Left ventricle myocardium inferior (tissue), 1 donor: ENCODE measurements at regions not wholly inside any gene's neighbourhood (a gene's known extent, or its start where the extent isn't known, plus 50 kb on each side); places are given as distances from the start of the nearest gene placed in this dataset.

Experiments used
- DNase-seq: peaks from one replicate; pipeline ENCODE4 v3.0.0-alpha.2; 2020
- H3K27ac ChIP-seq: fragments of 200-600 bp; replicated peaks from 2 replicates; pipeline ENCODE4 v1.8.0; 2021
- H3K27me3 ChIP-seq: fragments of 200-600 bp; 2 replicates; pipeline ENCODE4 v1.8.0; 2021; ENCODE audit warnings: low read depth
- H3K36me3 ChIP-seq: fragments of 200-600 bp; 2 replicates; pipeline ENCODE4 v1.8.0; 2021
- H3K4me1 ChIP-seq: fragments of 200-600 bp; 2 replicates; pipeline ENCODE4 v1.8.0; 2021
- H3K4me3 ChIP-seq: fragments of 200-600 bp; 2 replicates; pipeline ENCODE4 v1.8.0; 2021; ENCODE audit warnings: mild to moderate bottlenecking, moderate library complexity
- H3K9me3 ChIP-seq: fragments of 200-600 bp; replicated peaks from 2 replicates; pipeline ENCODE4 v1.8.0; 2021
- intact Hi-C: fragments of 100-400 bp; cut with micrococcal nuclease; formaldehyde crosslinking; loops from one replicate; pipeline ENCODE4 v1.11.0; 2022
- TF ChIP-seq, protein P1 (sequence below): fragments of 200-600 bp; IDR thresholded peaks from 2 replicates; pipeline ENCODE4 v1.8.0; 2021; ENCODE audit warnings: antibody characterized with exemption, mild to moderate bottlenecking, borderline replicate concordance
- donor health status: DM: no; HTN: yes; CAD: no; lungs with severe emphysema.

DNA sequence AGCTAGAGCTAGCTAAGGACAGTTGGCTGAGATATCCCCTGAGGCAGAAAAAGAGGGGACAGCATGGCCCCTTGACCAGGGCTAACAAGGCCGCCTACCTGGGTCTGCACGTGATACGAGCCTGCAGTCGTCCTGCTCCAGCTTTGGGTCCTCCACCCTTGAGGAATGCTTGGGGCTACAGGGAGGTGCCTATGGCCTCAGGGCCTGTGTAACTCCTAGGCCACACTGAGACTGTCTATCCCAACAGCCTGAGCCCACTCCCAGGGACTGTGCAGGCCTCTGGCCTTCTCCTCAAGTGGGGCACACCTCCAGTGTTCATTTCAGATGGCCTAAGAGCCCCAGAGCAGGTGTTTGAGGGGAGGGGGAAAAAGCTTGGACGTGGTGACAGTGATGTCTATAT is 136.7 kb upstream of the SATB2 start:
- Histone ChIP-seq H3K4me3 (no peak overlapping the region), H3K4me1 (no peaks in the 10 kb centered on the region), H3K27me3 (peaks cover 20% of the 10 kb centered on the region), H3K36me3 (no peaks in the 10 kb centered on the region), H3K9me3 (no peaks in the 10 kb centered on the region), H3K27ac (no peak overlapping the region)
- intact Hi-C loops = no loop called here
- TF ChIP-seq, protein P1, sequence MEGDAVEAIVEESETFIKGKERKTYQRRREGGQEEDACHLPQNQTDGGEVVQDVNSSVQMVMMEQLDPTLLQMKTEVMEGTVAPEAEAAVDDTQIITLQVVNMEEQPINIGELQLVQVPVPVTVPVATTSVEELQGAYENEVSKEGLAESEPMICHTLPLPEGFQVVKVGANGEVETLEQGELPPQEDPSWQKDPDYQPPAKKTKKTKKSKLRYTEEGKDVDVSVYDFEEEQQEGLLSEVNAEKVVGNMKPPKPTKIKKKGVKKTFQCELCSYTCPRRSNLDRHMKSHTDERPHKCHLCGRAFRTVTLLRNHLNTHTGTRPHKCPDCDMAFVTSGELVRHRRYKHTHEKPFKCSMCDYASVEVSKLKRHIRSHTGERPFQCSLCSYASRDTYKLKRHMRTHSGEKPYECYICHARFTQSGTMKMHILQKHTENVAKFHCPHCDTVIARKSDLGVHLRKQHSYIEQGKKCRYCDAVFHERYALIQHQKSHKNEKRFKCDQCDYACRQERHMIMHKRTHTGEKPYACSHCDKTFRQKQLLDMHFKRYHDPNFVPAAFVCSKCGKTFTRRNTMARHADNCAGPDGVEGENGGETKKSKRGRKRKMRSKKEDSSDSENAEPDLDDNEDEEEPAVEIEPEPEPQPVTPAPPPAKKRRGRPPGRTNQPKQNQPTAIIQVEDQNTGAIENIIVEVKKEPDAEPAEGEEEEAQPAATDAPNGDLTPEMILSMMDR = no peak
- no peak for DNase-seq

DNA sequence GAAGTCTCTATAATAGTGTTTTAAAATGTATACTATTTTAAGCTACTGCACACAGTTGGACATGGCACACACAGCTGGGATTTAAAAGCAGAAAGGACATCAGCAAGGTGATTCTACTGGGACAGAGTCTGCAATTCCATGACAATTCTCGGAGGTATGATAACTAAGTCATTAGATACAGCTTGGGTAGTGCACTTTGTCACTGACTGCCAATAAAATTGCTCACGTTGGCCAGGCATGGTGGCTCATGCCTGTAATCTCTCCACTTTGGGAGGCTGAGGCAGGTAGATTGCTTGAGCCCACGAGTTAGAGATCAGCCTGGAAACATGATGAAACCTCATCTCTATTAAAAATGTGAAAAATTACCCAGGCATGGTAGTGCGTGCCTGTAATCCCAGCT is 134.1 kb upstream of the SATB2 start:
- no peak for DNase-seq
- Histone ChIP-seq H3K4me1 (no peaks in the 10 kb centered on the region), H3K36me3 (no peaks in the 10 kb centered on the region), H3K4me3 (no peak overlapping the region), H3K27ac (no peak overlapping the region), H3K9me3 (no peaks in the 10 kb centered on the region), H3K27me3 (peaks cover 27% of the 10 kb centered on the region)
- intact Hi-C loops = no loop called here
- TF ChIP-seq, protein P1 = no peak

DNA sequence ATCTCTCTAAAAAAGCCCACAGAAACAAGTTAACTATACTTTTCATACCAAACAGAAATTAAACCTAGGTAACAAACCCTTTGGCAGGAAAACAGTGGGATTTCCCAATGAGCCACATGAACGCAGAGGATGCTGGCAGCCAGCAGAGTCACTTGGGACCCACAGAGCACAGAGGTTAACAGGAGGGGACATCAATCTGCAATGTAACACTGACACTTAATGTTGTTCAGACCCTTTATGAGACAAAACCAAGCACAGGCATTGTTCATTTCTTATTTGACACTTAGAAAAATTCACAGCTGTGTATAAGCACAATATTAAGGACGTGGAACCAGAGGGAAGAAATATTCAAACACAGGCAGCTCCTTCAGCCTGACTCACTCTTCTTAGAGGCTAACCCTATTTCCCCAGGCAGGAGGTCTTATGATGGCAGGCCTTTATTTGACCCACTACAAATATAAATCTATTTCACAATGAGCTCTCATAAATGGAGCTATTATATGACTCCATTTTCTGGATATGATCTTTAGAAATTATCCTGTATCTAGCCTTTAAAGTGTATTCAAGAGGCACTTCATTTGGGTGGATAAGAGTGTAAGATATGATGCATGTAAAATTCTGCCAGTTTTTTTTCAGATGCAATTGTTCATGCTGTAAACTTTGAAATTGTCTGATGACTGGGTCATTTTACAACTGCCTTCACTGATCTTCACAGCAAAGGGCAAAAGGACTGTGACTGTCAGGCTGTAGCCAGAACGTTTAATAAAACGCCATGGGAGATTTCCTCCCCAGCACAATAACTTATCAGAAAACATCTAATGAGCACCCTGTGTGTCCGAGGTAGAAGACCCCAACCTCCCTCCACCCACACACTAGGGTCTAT is 132.8 kb upstream of the SATB2 start:
- no peaks in the 10 kb centered on the region for H3K36me3 ChIP-seq
- intact Hi-C loops = no loop called here
- DNase-seq = no peak
- no peak overlapping the region for H3K27ac ChIP-seq
- H3K27me3 ChIP-seq = peaks cover 27% of the 10 kb centered on the region
- H3K4me3 ChIP-seq = no peak overlapping the region
- no peaks in the 10 kb centered on the region for H3K4me1 ChIP-seq
- no peaks in the 10 kb centered on the region for H3K9me3 ChIP-seq
- TF ChIP-seq, protein P1 = no peak

DNA sequence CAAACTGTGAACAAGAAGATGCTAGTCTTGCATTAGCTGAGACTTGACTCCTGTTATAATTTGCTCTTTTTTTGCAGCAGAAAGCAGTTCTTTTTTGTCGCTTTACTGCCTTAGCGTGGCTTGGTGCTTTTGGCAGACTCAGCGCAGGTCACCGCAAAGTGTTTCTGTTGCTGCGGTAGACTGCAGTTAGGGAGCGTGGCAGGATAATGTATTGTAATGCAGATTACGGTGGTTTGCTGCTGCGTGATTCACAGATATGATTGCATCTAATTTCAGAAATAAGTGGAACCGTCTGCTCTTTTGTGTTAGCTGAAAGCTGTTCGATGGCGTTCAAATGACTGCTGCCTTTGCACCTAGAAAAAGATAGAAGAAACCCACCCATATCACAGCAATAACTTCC is 131.6 kb upstream of the SATB2 start:
- no peak for DNase-seq
- H3K4me1 ChIP-seq = no peaks in the 10 kb centered on the region
- TF ChIP-seq, protein P1 = no peak
- intact Hi-C loops = no loop called here
- H3K4me3 ChIP-seq = no peak overlapping the region
- H3K36me3 ChIP-seq = no peaks in the 10 kb centered on the region
- no peaks in the 10 kb centered on the region for H3K9me3 ChIP-seq
- no peak overlapping the region for H3K27ac ChIP-seq
- peaks cover 27% of the 10 kb centered on the region for H3K27me3 ChIP-seq

DNA sequence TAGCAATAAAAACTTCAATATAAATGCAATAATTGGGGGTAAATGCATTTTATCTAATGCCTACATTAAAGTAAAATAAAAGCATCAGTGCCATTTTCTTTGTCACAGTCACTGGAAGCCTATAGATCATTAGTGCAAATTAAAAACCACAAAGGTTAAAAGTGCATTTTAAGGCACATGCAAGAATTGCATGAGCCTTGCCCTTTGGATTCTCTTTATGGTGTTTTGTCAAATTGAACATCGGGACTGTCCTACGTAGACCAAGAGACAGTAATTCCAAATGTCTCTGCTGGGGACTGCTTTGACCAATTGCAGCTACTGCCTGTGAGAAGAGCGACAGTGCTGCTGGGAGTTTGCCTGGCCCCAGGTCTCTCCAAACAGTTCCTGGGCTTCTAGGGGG is 130.3 kb upstream of the SATB2 start:
- no peak overlapping the region for H3K4me3 ChIP-seq
- H3K27me3 ChIP-seq = peaks cover 27% of the 10 kb centered on the region
- no peaks in the 10 kb centered on the region for H3K36me3 ChIP-seq
- intact Hi-C loops = no loop called here
- H3K9me3 ChIP-seq = no peaks in the 10 kb centered on the region
- TF ChIP-seq, protein P1 = no peak
- no peak for DNase-seq
- H3K27ac ChIP-seq = no peak overlapping the region
- no peaks in the 10 kb centered on the region for H3K4me1 ChIP-seq
